ENCODE measurements at regions not wholly inside any gene's neighbourhood (a gene's known extent, or its start where the extent isn't known, plus 50 kb on each side); places are given as distances from the start of the nearest gene placed in this dataset.
"Not testable (repeated sequence)": the region's sequence is repeated elsewhere in the genome, so short reads cannot be mapped to it uniquely, and the experiment has no call there.

DNA sequence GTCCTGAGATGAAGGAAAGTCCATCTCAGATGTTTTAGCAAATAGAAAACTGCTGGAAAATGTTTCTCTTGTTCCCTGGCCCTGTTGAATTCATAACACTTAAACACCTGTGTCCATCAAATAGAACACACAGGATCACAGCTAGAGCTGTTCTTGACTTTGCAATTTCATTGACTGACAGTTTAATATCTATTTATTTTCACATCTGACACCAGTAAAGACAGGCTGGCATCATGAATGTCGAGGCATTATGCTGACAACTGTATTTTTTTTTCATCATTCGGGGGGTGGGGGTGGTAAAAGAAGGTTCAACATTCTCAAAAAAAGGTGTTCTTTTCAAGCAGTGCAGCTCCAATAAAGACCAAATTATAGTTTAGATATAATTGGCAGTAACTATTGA, 591.2 kb upstream of the PTBP2 start:
- in situ Hi-C loops (cut with HindIII; ENCODE audit: low sequenced_read_pairs), result no loop called here

DNA sequence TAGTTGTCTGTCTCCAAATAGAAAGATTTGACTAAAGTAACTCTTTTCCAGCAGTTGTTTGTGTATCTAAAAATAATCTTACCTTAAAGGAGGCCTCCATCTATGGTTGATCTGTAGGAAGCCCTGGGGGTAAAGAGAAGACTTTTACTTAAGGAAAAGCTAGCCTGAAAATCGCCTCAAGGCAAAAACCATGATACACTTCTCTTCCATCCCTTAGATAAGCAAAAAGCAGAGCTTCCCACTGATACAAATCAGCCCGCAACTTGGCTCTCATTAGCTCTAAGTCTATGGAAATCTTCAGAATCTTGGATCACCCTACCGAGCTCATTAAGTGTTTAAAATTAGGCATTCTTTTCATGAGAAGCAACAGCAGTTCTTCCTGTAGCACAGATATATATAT, 576.9 kb upstream of the PTBP2 start:
- in situ Hi-C loops (cut with HindIII; ENCODE audit: low sequenced_read_pairs), result no loop called here

DNA sequence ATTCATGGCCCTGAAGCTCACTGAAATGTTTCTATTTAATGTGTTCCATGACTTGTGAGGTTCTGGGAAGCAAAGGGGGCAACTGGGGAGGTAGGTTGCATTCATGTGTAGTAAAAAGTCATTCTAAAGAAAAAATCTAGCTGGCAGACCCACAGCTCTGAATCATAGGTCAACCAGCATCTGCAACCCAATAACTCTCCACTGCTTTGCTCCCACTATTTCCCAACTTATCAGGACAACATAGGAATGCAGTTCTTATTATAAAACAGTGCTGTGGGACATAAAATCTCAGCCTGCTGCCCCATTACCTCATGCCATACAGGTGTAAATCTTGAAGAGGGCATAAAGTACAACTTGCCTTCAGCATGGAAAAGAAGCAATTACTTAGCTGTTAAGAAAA, 576.1 kb upstream of the PTBP2 start:
- in situ Hi-C loops (cut with HindIII; ENCODE audit: low sequenced_read_pairs), result no loop called here

DNA sequence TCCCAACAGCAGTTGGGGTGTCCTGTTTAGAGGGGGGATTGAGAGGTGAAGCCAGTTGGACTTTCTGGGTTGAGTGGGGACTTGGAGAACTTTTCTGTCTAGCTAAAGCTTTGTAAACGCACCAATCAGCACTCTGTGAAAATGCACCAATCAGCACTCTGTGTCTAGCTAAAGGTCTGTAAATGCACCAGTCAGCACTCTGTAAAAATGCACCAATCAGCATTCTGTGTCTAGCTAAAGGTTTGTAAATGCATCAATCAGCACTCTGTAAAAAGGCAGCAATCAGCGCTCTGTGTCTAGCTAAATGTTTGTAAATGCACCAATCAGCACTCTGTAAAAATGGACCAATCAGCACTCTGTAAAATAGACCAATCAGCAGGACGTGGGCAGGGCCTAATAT, 568.6 kb upstream of the PTBP2 start:
- in situ Hi-C loops (cut with HindIII; ENCODE audit: low sequenced_read_pairs), result not testable (repeated sequence)

DNA sequence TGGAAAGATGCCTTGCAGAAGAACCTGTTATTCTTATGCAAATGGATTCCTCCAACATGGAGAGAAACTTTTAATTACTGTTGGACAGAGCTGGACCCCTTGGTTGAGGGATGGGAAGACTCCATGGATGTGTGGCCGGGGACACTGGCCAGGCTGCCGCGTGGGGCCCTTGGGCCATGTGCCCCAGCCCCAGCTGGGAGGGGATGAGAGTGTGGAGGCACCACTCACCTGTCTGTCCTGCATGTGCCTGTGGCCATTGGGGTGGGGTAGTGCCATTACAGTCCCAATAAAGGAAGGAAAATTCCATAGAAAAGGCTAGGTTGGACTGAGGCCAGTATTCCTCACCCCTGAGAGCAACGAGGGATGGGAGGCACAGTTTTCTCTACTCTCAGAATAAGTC, 564.5 kb upstream of the PTBP2 start:
- in situ Hi-C loops (cut with HindIII; ENCODE audit: low sequenced_read_pairs), result no loop called here

DNA sequence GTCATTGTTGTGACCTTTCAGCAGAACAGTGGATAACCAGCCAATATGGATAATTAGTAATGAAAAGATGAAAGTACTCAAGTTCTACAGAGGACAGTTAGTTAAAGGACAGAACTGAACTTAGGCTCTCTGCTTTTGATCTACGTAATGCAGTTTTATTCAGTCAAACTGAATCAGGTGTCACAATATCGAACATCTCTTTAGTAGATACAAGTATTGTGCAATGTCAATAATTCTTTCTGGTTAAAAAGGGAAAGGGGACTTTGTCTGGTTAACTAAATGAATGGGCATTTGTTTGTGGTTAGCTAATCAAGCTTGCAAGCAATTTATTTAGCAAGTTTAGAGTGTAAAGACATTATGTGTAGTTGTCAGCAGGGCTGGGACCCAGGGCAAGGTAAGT, 562.2 kb upstream of the PTBP2 start:
- in situ Hi-C loops (cut with HindIII; ENCODE audit: low sequenced_read_pairs), result no loop called here

DNA sequence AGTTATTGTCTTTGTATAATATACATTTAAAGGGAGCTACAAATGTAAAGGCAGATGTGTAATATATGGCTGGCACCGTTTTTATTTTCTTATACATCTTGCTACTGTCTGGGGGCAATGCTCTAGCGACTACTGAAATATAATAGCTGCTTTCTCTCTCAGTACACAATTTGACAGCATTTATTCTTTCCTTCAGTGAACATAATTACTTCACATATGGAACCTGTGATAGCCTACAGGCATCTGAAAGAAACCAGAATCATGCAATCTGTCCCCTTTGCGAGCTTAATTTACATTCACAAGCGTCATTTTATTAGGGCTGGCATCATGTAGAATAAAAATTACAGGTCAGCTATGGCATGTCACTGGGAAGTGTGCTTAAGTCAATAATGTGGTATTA, 557.5 kb upstream of the PTBP2 start:
- in situ Hi-C loops (cut with HindIII; ENCODE audit: low sequenced_read_pairs), result no loop called here

DNA sequence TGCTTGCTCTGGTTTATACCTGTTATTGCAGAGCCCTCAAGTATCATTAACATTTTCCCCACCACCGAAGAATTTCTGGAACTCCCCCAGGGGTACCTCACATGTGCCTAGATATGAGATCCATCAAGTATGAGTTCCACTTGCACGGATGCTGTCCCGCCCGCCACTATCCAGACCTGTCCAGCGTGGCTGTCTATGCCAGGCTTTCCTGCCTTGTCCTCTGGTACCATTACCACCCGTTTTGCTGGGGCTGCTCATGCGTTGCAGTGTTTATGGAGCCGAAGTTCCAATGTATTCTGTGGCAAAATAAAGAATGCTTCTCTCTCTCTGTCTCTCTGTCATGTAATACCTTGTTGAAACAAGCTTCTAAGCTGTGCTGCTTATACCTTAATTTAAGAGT, 543.5 kb upstream of the PTBP2 start:
- in situ Hi-C loops (cut with HindIII; ENCODE audit: low sequenced_read_pairs), result no loop called here

DNA sequence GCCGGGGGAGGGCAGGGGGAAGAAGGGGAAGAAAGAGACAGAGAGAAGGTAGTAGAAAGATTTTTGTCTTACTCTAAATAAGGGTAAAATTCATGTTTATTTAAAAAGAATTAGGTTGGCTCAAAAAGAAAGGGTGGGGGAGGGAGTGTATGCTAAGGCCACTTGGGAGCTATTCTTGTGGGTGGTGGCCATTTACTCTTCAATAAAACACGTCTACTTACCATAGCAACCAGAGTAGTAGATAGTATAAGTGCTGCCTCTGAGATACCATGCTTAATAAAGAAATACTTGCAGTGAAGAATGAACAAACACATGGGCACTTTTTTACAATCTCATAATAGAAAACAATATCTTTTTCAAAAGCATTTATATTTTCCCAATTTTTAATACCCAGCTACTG, 538.1 kb upstream of the PTBP2 start:
- in situ Hi-C loops (cut with HindIII; ENCODE audit: low sequenced_read_pairs), result no loop called here

DNA sequence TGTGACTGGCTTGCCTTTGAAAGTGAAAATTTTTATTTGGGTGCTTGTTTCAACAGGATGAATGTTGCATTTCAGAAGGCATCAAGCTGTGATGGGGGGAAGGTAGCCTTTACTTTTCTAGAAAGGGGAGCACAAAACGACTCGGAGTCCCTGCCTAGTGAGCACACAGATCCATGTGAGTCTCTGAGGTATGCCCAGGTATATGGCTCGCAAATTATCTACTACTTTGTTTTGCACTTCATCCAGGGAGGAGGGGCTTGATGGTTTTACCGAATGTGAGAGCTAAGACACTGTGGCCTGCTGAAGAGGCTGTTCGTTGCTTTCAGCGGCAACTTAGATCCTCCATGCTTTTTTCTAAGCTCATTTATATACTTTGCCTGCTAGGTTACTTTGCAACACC, 537.7 kb upstream of the PTBP2 start:
- in situ Hi-C loops (cut with HindIII; ENCODE audit: low sequenced_read_pairs), result no loop called here

DNA sequence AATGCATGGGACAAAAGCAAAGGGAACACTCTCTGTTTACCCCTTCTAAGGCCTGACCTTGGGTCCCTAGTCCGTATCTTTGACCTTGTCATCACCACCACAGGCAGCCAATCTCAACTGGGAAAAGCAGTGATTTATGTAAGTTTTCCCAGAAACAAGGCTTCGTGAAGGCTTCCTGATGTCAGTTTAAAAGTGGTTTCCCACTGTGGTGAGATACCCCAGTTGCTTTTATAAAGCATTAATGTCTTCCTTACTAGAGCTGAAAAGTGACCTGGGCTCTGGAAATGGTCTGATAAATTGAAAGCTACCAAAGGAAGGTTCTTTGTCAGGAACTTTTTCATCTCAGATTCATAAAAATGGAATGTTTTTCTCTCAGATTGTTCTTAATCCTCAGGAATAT, 536.4 kb upstream of the PTBP2 start:
- in situ Hi-C loops (cut with HindIII; ENCODE audit: low sequenced_read_pairs), result no loop called here

DNA sequence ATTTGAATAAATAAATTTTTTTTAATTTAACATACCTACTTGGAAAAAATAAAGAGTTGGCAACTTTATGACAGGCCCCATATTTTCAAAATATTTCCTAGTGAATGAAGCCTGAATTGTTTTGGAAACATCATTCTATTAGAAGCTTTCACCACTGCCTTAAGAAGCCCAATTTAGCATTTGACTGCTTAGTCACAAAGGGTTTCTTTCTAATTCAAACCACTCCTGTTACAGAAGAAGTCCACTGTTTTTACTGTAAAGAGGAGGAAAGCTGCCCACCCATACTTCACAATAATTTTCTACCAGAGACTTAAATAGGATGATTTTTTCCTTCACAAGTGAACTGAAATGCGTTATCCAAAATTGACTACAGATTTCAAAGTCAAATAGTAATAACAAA, 534.6 kb upstream of the PTBP2 start:
- in situ Hi-C loops (cut with HindIII; ENCODE audit: low sequenced_read_pairs), result no loop called here

DNA sequence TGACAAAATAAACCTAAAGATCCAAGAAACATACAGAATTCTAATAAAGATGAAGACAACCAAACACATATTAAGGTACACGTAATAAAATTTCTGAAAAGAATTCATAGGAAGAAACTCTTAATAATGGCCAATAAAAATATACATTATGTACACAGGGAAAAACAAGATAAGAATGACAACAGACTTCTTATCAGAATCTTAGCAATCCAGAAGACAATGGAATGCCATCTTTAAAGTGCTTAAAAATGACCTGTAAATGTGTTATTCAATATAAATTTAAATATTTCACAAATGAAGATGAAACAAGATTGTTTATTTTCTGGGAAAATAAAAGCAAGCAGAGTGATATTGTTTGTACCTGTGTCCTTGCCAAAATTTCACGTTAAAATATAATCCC, 530.4 kb upstream of the PTBP2 start:
- in situ Hi-C loops (cut with HindIII; ENCODE audit: low sequenced_read_pairs), result no loop called here

DNA sequence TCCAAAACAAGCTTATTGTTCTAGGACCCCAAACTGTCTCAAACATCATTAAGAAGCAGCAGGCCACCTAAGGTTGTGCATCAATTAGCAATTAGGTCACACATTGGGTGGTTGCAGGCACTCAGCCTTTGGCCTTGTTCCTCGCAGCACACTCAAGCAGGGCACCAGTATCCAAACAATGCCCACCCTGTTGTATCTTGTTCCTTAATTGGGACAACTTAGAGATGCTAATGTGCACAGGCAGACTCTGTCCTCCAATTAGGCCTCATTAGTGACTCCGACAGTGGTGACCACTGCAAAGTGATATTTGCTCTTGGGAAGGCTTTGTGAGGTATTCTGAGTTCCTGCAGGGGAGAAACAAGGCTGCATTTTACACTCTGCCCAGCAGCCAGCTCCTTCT, 515.1 kb upstream of the PTBP2 start:
- in situ Hi-C loops (cut with HindIII; ENCODE audit: low sequenced_read_pairs), result no loop called here

DNA sequence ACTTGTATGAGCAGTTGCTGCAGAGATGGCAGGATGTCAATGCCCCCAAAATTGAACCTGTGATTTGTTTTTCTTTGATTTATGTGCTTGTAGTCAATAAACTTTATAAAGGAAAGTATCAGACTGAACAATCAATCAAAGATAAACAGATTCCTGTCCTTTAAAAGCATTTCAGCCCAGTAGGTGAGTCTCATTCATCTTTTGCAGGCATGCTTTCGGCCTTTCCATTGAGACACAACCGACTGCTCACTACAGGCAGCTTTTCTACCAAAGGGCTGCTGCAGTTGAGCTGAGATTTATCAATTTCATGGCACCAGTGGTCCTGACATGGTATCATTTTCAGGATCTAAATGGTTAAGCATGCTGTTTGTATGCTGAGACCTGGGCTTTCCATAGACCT, 513.6 kb upstream of the PTBP2 start:
- in situ Hi-C loops (cut with HindIII; ENCODE audit: low sequenced_read_pairs), result no loop called here

DNA sequence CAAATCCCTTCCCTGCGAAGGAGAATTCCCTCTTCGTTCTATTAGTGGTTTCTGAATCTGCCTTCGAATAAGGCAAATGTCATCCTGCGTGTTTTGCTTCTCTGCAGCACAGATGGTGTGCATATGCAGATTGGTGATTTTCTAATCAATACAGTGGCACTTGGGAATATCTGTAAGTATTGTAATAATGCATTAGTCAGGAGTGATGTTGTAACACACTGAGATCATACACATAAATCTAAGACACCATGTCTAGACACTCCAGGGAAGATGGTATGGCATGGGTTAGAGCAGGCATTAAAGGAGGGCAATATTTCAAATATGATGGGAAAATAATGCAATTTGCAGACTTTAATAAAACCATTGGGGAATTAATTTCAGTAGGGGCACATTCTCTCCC, 513.2 kb upstream of the PTBP2 start:
- in situ Hi-C loops (cut with HindIII; ENCODE audit: low sequenced_read_pairs), result no loop called here

DNA sequence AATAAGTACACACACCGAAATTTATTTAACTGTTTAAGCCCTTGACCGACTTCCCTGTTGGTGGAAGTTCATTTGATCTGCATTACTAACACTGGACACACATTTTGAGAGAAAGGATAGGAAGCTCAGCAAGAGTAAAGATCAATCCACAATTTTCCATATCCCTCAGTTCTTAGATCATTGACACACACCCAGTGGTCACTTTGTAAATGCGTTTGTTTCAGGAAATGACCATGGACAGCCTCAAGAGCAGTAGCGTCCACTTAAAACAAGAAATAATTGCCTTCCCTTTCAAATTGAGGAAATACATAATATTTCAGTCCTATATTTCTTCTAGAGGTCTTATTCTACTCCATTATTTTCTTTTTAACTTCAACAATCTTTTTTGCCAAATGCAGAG, 511.5 kb upstream of the PTBP2 start:
- in situ Hi-C loops (cut with HindIII; ENCODE audit: low sequenced_read_pairs), result no loop called here

DNA sequence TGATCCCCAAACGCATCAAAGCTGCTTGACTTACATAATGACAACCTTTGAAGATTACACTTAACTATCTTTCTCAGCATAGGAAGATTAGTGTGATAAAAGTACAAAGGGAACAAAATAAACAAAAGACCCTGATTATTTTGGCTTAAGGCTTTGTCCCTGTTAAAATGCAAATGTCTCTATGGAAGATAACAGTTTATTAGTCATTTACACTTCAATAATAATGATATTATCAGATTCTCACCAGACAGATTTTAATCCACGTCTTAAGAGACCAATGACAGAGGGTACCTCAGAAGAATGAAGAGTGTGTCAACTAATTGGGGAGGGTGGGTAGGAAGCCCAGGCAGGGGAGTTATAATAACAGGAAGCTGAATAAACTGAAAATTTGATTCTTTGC, 510.4 kb upstream of the PTBP2 start:
- in situ Hi-C loops (cut with HindIII; ENCODE audit: low sequenced_read_pairs), result no loop called here

DNA sequence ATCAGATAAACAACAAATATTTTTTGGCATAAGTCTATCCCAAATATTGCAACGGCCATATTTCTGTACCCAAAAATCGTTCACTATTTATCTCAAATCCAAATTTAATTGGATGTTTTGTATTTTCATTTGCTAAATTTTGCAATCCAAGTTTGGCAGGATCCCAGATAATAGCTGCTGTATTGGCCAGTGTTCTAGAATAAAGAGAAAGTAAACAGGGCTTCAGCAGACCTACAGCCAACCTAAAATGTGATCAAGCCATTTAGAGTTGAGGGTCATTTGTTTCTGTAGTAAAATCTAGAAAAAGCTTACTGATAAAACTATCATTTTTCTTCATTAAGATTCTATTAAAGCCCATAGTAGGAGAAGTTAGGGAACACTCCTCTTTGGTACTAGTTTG, 506.6 kb upstream of the PTBP2 start:
- in situ Hi-C loops (cut with HindIII; ENCODE audit: low sequenced_read_pairs), result no loop called here

DNA sequence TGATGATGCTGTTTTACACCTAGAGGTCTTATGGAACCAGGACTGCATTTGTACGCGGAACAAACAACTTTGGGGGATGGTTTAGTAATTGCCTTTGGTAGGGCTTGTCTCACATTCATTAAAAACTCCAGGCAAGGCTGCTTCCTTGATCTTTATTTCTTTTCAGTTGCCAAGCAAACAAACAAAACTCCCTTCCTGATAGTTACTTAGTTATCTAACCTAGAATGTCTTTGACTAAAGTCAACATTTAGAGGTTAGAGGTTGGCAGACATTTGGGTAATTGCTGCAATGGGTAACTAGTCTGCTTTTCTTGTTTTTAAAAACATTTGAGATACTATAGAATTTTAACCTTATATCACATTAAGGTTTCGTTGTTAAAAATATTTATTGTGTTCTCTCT, 500.9 kb upstream of the PTBP2 start:
- in situ Hi-C loops (cut with HindIII; ENCODE audit: low sequenced_read_pairs), result no loop called here

DNA sequence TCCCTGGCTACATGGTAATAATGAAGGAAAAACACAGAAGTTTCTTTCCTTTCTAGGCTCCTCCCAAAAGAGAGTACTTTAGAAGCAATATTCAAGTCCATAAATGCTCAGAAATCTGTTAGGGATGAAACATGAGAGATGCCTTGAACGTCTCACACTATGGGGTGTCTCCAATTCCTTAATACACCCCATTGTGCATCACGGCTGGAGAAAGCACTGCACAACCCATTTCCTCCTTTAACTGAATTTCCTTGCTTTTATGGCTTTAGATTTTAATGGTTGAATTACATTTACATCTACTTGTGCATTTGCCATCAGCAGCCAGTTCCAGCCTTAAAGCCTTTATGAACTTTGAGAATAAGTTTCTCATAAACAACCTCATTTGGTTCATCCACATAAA, 498.9 kb upstream of the PTBP2 start:
- in situ Hi-C loops (cut with HindIII; ENCODE audit: low sequenced_read_pairs), result no loop called here

DNA sequence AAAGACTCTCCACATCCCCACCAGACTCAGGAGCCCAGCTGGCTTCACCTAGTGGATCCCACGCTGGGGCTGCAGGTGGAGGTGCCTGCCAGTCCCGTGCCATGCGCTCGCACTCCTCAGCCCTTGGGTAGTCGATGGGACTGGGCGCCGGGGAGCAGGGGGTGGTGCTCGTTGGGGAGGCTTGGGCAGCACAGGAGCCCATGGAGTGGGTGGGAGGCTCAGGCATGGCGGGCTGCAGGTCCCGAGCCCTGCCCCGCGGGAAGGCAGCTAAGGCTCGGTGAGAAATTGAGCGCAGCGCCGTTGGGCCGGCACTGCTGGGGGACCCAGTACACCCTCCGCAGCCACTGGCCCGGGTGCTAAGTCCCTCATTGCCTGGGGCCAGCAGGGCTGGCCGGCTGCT, 497.4 kb upstream of the PTBP2 start:
- in situ Hi-C loops (cut with HindIII; ENCODE audit: low sequenced_read_pairs), result not testable (repeated sequence)

DNA sequence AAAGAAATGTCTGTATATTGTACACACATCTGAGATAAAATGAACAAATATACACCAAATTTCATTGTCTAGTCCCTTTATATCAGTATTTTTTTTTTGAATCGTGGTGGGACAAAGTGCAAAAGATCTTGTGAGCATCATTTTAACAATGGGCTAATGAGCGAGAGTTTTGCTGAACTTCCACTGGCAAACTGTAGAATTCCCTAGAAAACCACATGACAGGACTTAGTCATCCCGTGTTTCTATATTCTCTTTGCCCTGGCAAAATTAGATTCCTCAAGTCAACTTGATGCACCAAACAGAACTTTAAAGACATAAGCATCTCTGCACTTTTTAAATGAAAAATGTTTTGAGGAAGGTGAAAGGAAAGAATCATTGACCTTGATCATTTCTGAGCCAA, 488.2 kb upstream of the PTBP2 start:
- in situ Hi-C loops (cut with HindIII; ENCODE audit: low sequenced_read_pairs), result no loop called here

DNA sequence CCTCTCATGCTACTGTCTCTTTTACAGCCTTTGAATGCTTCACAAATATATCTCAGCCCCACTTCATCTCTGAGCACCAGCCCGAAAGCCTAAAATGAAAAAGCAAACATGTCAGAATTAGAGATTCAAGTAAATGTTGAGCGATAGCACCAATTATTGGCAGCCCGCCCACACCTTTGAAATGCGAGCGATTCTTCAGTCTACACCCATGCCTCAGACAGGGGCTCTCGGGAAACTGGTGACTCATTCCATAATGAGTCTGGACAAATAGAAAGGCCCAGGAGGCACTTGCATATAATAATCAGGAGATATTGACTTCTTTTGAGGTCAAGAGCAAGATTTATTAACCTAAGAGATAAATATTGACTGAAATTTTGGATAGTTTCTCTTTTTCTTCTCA, 487.3 kb upstream of the PTBP2 start:
- in situ Hi-C loops (cut with HindIII; ENCODE audit: low sequenced_read_pairs), result no loop called here
